ENCODE measurements at regions not wholly inside any gene's neighbourhood (a gene's known extent, or its start where the extent isn't known, plus 50 kb on each side); places are given as distances from the start of the nearest gene placed in this dataset.

DNA sequence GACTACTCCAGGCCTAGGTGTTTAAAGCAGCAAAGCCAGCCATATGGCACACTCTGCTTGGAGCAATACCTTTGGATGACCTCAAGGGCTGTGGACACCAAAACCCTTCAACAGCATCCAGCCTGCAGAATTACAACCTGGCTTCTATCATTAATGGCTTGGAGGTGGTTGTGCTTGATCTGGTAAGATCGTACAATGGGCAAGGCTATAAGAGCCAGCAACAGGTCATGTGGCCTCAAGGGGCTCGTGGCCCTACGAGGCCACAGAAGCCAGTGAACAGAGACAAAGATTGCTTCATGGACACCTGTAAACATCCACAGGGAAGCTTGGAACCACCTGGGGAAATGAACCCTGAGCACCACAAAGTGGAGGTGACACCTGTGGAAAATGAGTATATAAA, 657.3 kb downstream of the BCL11B start:
- no peaks in the 10 kb centered on the region for H3K79me2 ChIP-seq (ENCODE audit: insufficient read depth)
- no peak for DNase-seq
- POLR2A ChIA-PET: no interaction called here

DNA sequence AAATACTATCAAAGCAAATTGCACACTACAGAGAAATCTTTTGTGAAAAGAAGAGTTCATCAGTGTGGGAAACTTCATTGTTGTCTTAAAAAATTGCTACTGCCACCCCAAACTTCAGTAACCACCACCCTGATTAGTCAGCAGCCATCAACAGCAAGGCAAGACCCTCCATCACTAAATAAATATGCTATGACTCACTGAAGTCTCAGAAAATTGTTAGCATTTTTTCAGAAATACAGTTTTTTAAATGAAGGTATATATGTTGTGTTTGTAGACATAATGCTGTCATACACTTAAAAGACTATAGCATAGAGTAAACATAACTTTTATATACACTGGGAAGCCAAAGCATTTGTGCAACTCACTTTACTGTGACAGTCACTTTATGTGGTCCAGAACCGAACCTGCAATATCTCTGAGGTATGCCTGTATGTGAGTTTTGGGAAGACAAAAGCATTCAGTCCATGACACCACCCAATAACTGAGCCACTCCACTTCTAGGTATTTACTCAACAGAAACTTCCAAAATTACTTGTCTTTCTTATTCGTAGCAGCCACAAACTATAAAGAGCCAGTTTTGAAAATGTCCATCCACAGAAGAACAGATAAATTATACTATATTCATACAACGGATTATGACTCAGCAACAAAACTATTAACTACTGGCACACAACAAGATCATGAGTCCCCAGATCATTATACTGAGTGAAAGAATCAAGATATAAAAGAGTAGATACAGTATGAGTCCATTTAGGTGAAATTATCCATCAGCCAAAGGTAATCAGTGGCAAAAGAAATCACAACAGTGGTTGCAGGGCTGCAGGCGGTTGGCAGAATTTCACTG, 649.6 kb downstream of the BCL11B start:
- no peaks in the 10 kb centered on the region for H3K9me2 ChIP-seq
- WGBS (ENCODE audit: low lambda C conversion rate): 3% methylated on average over 4 of the region's 4 CpGs
- no peaks in the 10 kb centered on the region for H4K20me1 ChIP-seq (ENCODE audit: insufficient read depth)
- H3K9ac ChIP-seq: no peak overlapping the region
- no peaks in the 10 kb centered on the region for H3K27me3 ChIP-seq (ENCODE audit: insufficient read depth)
- no peaks in the 10 kb centered on the region for H3K9me3 ChIP-seq
- H3K4me1 ChIP-seq (ENCODE audit: control insufficient read depth in 1 of 2, insufficient read depth in 2 of 2, low read depth in 1 of 2, low read length in 1 of 2): no peaks in the 10 kb centered on the region
- H3K4me2 ChIP-seq: no peak overlapping the region
- CTCF ChIA-PET: no interaction called here
- no peak for DNase-seq
- H2AFZ ChIP-seq (ENCODE audit: low read depth): no peak overlapping the region
- TF ChIP-seq TCF12 (IDR thresholded peaks at IDR 0.05): no peak
- no peak for TF ChIP-seq TAF1 (IDR thresholded peaks at IDR 0.05; ENCODE audit: borderline replicate concordance, low read depth, low read length)
- TF ChIP-seq, protein P1, sequence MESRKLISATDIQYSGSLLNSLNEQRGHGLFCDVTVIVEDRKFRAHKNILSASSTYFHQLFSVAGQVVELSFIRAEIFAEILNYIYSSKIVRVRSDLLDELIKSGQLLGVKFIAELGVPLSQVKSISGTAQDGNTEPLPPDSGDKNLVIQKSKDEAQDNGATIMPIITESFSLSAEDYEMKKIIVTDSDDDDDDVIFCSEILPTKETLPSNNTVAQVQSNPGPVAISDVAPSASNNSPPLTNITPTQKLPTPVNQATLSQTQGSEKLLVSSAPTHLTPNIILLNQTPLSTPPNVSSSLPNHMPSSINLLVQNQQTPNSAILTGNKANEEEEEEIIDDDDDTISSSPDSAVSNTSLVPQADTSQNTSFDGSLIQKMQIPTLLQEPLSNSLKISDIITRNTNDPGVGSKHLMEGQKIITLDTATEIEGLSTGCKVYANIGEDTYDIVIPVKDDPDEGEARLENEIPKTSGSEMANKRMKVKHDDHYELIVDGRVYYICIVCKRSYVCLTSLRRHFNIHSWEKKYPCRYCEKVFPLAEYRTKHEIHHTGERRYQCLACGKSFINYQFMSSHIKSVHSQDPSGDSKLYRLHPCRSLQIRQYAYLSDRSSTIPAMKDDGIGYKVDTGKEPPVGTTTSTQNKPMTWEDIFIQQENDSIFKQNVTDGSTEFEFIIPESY (IDR thresholded peaks at IDR 0.05; ENCODE audit: borderline replicate concordance, low read depth): no peak
- TF ChIP-seq ELF1 (IDR thresholded peaks at IDR 0.05): no peak
- no peak for TF ChIP-seq GABPA (IDR thresholded peaks at IDR 0.05; ENCODE audit: low read depth)
- TF ChIP-seq, protein P2, sequence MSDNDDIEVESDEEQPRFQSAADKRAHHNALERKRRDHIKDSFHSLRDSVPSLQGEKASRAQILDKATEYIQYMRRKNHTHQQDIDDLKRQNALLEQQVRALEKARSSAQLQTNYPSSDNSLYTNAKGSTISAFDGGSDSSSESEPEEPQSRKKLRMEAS (IDR thresholded peaks at IDR 0.05; ENCODE audit: low read depth): no peak
- TF ChIP-seq RXRA (IDR thresholded peaks at IDR 0.05; ENCODE audit: borderline replicate concordance, low read depth): no peak
- TF ChIP-seq, protein P3, sequence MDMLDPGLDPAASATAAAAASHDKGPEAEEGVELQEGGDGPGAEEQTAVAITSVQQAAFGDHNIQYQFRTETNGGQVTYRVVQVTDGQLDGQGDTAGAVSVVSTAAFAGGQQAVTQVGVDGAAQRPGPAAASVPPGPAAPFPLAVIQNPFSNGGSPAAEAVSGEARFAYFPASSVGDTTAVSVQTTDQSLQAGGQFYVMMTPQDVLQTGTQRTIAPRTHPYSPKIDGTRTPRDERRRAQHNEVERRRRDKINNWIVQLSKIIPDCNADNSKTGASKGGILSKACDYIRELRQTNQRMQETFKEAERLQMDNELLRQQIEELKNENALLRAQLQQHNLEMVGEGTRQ (IDR thresholded peaks at IDR 0.05; ENCODE audit: borderline replicate concordance, low read depth, low read length): no peak
- TF ChIP-seq FOXM1 (IDR thresholded peaks at IDR 0.05; ENCODE audit: low read depth): no peak
- no peak for TF ChIP-seq RAD21 (IDR thresholded peaks at IDR 0.05; ENCODE audit: low read length)
- TF ChIP-seq MXI1 (IDR thresholded peaks at IDR 0.05; ENCODE audit: low read depth, low read length): no peak
- POLR2A ChIA-PET: no interaction called here
- H3F3A ChIP-seq (replicated peaks; ENCODE audit: insufficient read depth): no peaks in the 10 kb centered on the region
- no peak overlapping the region for H3K4me3 ChIP-seq (ENCODE audit: low read depth in 2 of 2, low read length in 1 of 2)
- no peaks in the 10 kb centered on the region for H3K36me3 ChIP-seq (replicated peaks in 1 of 2; ENCODE audit: control insufficient read depth in 1 of 2, insufficient read depth in 2 of 2, low read length in 1 of 2)
- no peak overlapping the region for H3K27ac ChIP-seq (ENCODE audit: low read depth in 2 of 2, low read length in 1 of 2)
- H3K79me2 ChIP-seq (ENCODE audit: insufficient read depth): no peaks in the 10 kb centered on the region

More for the DNA sequence above, 657.3 kb downstream of the BCL11B start:
- Histone ChIP-seq H3K9me3 (no peaks in the 10 kb centered on the region), H3K9me2 (no peaks in the 10 kb centered on the region), H3F3A (replicated peaks; ENCODE audit: insufficient read depth) (no peaks in the 10 kb centered on the region), H3K27me3 (ENCODE audit: insufficient read depth) (no peaks in the 10 kb centered on the region), H3K27ac (ENCODE audit: low read depth in 2 of 2, low read length in 1 of 2) (no peak overlapping the region), H3K4me2 (no peak overlapping the region), H2AFZ (ENCODE audit: low read depth) (no peak overlapping the region), H4K20me1 (ENCODE audit: insufficient read depth) (no peaks in the 10 kb centered on the region), H3K4me3 (ENCODE audit: low read depth in 2 of 2, low read length in 1 of 2) (no peak overlapping the region), H3K4me1 (ENCODE audit: control insufficient read depth in 1 of 2, insufficient read depth in 2 of 2, low read depth in 1 of 2, low read length in 1 of 2) (no peaks in the 10 kb centered on the region), H3K36me3 (replicated peaks in 1 of 2; ENCODE audit: control insufficient read depth in 1 of 2, insufficient read depth in 2 of 2, low read length in 1 of 2) (no peaks in the 10 kb centered on the region), H3K9ac (no peak overlapping the region)
- TF ChIP-seq ELF1 (IDR thresholded peaks at IDR 0.05): no peak
- WGBS (ENCODE audit: low lambda C conversion rate): 0% methylated on average over 1 of the region's 3 CpGs
- CTCF ChIA-PET: no interaction called here

Measured in SK-N-SH (cell line).